Esophagus squamous epithelium (tissue), 4 donors: ENCODE measurements at regions not wholly inside any gene's neighbourhood (a gene's known extent, or its start where the extent isn't known, plus 50 kb on each side); places are given as distances from the start of the nearest gene placed in this dataset.

Source experiments
- POLR2A ChIP-seq, 4 donors: fragments of 450-650 bp; IDR thresholded peaks; one replicate each; pipeline ENCODE4 v1.6.1; 2017; ENCODE audit warnings: antibody characterized with exemption in 4 of 4, mild to moderate bottlenecking in 4 of 4, moderate library complexity in 3 of 4
- TF ChIP-seq, protein P1 (sequence below), 6 experiments: fragments of 450-650 bp in 4 of 6; fragments of 200-600 bp in 2 of 6; sonication (generic) in 2 of 6; IDR thresholded peaks; one replicate each; pipeline ENCODE4 v1.5.1; 2016 to 2019; ENCODE audit warnings: antibody characterized with exemption in 6 of 6, mild to moderate bottlenecking in 4 of 6, moderate library complexity in 4 of 6

DNA sequence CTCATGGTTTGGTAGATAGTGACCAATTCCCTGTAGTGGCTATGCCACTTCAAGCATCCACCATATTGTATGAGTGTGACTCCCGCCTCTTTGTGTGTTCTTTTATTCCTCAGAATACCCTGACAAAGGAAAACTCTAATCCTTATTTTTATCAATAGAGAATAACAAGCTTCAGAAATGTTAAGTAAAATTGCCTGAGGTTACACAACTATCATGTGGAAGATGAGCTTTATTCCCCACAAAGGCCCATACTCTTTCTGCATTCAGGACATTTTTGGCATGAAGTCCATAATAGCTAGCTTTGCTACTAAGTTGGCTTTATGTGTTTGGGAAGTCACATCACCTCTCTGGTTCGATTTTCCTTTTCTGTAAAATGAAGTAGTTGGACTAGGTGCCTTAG, 276.8 kb downstream of the PIK3C3 start:
- TF ChIP-seq, protein P1, sequence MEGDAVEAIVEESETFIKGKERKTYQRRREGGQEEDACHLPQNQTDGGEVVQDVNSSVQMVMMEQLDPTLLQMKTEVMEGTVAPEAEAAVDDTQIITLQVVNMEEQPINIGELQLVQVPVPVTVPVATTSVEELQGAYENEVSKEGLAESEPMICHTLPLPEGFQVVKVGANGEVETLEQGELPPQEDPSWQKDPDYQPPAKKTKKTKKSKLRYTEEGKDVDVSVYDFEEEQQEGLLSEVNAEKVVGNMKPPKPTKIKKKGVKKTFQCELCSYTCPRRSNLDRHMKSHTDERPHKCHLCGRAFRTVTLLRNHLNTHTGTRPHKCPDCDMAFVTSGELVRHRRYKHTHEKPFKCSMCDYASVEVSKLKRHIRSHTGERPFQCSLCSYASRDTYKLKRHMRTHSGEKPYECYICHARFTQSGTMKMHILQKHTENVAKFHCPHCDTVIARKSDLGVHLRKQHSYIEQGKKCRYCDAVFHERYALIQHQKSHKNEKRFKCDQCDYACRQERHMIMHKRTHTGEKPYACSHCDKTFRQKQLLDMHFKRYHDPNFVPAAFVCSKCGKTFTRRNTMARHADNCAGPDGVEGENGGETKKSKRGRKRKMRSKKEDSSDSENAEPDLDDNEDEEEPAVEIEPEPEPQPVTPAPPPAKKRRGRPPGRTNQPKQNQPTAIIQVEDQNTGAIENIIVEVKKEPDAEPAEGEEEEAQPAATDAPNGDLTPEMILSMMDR (IDR thresholded peaks at IDR 0.05) = no peak
- TF ChIP-seq POLR2A (IDR thresholded peaks at IDR 0.05) = no peak
